IMR-90 (cell line): ENCODE measurements at regions not wholly inside any gene's neighbourhood (a gene's known extent, or its start where the extent isn't known, plus 50 kb on each side); places are given as distances from the start of the nearest gene placed in this dataset.

Experiments used
- ATAC-seq: fragments of 200-7000 bp; cut with Tn5 transposase; 2 replicates; pipeline ENCODE4 v1.9.1; 2020; ENCODE audit warnings: low read depth, mild to moderate bottlenecking, moderate library complexity
- BruUV-seq: library from RNA; stranded (reverse); fragments of 400-500 nt; replicated peaks from 2 replicates; lab custom pipeline; 2021; lab: Mats Ljungman, UMichigan
- CTCF ChIA-PET: fragments of 300-600 bp; formaldehyde crosslinking; extraction: SDS; loops from one replicate; lab custom pipeline; 2021; ENCODE audit warnings: antibody characterized with exemption; lab: Yijun Ruan, JAX
- POLR2A ChIA-PET: fragments of 300-600 bp; sonication (Branson Sonifier 250); formaldehyde crosslinking; loops from one replicate; lab custom pipeline; 2022; ENCODE audit warnings: antibody characterized with exemption; ENCODE audit not compliant: unreplicated experiment; lab: Charles Lee
- DNase-seq: peaks from one replicate; pipeline ENCODE4 v3.0.0; 2013
- H2AFZ ChIP-seq: replicated peaks from 2 replicates; pipeline ENCODE3; 2013; ENCODE audit warnings: low read length, mild to moderate bottlenecking; ENCODE audit not compliant: poor library complexity
- H2AK5ac ChIP-seq: 2 replicates; pipeline ENCODE4 v1.6.1; 2013; ENCODE audit warnings: low read depth, low read length, inconsistent platforms
- H2AK9ac ChIP-seq: replicated peaks from 2 replicates; pipeline ENCODE3; 2013; ENCODE audit warnings: mild to moderate bottlenecking, low read depth, low read length, moderate library complexity; ENCODE audit not compliant: poor library complexity
- H2BK120ac ChIP-seq: 2 replicates; pipeline ENCODE4 v1.6.1; 2013; ENCODE audit warnings: low read depth, low read length, inconsistent platforms
- H2BK15ac ChIP-seq: 3 replicates; pipeline ENCODE4 v1.6.1; 2013; ENCODE audit warnings: low read depth, low read length, inconsistent platforms
- H2BK20ac ChIP-seq: 2 replicates; pipeline ENCODE4 v1.6.1; 2013; ENCODE audit warnings: low read depth, mild to moderate bottlenecking, inconsistent platforms, low read length, moderate library complexity
- H2BK5ac ChIP-seq: 2 replicates; pipeline ENCODE4 v1.6.1; 2013; ENCODE audit warnings: mild to moderate bottlenecking, low read depth, low read length, inconsistent platforms; ENCODE audit not compliant: poor library complexity, severe bottlenecking
- H3K14ac ChIP-seq: replicated peaks from 2 replicates; pipeline ENCODE4 v1.6.1; 2013; ENCODE audit warnings: low read depth, low read length, inconsistent platforms
- H3K18ac ChIP-seq: 2 replicates; pipeline ENCODE4 v1.6.1; 2013; ENCODE audit warnings: low read depth, low read length, control low read depth
- H3K23ac ChIP-seq: 2 replicates; pipeline ENCODE4 v1.6.1; 2013; ENCODE audit warnings: low read depth, low read length, inconsistent platforms
- H3K27ac ChIP-seq: 2 replicates; pipeline ENCODE4 v1.5.1; 2013; ENCODE audit warnings: mild to moderate bottlenecking, control low read depth, low read length; ENCODE audit not compliant: insufficient read depth
- H3K27me3 ChIP-seq: 2 replicates; pipeline ENCODE4 v1.6.1; 2013; ENCODE audit warnings: low read length; ENCODE audit not compliant: control insufficient read depth, insufficient read depth
- H3K36me3 ChIP-seq: 2 replicates; pipeline ENCODE4 v1.6.1; 2013; ENCODE audit warnings: low read length, mixed read lengths; ENCODE audit not compliant: control insufficient read depth, insufficient read depth
- H3K4ac ChIP-seq: 2 replicates; pipeline ENCODE4 v1.6.1; 2013; ENCODE audit warnings: low read depth, low read length, inconsistent platforms
- H3K4me1 ChIP-seq: 2 replicates; pipeline ENCODE4 v1.6.1; 2013; ENCODE audit warnings: low read length, mixed read lengths; ENCODE audit not compliant: control insufficient read depth, insufficient read depth
- H3K4me2 ChIP-seq: 2 replicates; pipeline ENCODE4 v1.6.1; 2013; ENCODE audit warnings: low read depth, mild to moderate bottlenecking, control low read depth, low read length, moderate library complexity
- H3K4me3 ChIP-seq: 2 replicates; pipeline ENCODE4 v1.5.1; 2013; ENCODE audit warnings: low read depth, mild to moderate bottlenecking, control low read depth, low read length, moderate library complexity; ENCODE audit not compliant: insufficient read depth
- H3K56ac ChIP-seq: 2 replicates; pipeline ENCODE4 v1.6.1; 2013; ENCODE audit warnings: low read length, inconsistent platforms; ENCODE audit not compliant: insufficient read depth; ENCODE audit errors: extremely low read depth
- H3K79me1 ChIP-seq, 2 experiments: 2 replicates each; pipeline ENCODE4 v1.6.1; 2013; ENCODE audit warnings: low read length in 2 of 2, inconsistent platforms in 1 of 2, low read depth in 1 of 2
- H3K9ac ChIP-seq: 2 replicates; pipeline ENCODE4 v1.6.1; 2013; ENCODE audit warnings: low read depth, low read length, control low read depth
- H3K9me1 ChIP-seq: 2 replicates; pipeline ENCODE4 v1.6.1; 2013; ENCODE audit warnings: low read length, inconsistent platforms; ENCODE audit not compliant: insufficient read depth
- H3K9me3 ChIP-seq: 2 replicates; pipeline ENCODE4 v1.6.1; 2013; ENCODE audit warnings: low read length; ENCODE audit not compliant: control insufficient read depth, insufficient read depth
- H4K20me1 ChIP-seq: 2 replicates; pipeline ENCODE4 v1.6.1; 2013; ENCODE audit warnings: low read length, inconsistent platforms; ENCODE audit not compliant: insufficient read depth
- H4K5ac ChIP-seq: 2 replicates; pipeline ENCODE4 v1.6.1; 2013; ENCODE audit warnings: mild to moderate bottlenecking, low read depth, low read length, control low read depth
- H4K8ac ChIP-seq, 2 experiments: 2 replicates each; pipeline ENCODE4 v1.6.1; 2013; ENCODE audit warnings: low read depth in 2 of 2, low read length in 2 of 2, control low read depth in 1 of 2, inconsistent platforms in 1 of 2
- H4K91ac ChIP-seq: 2 replicates; pipeline ENCODE4 v1.6.1; 2013; ENCODE audit warnings: low read depth, low read length, inconsistent platforms; ENCODE audit not compliant: insufficient read depth
- BHLHE40 ChIP-seq: fragments of 150-350 bp; IDR thresholded peaks from 2 replicates; pipeline ENCODE4 v1.6.1; 2016; ENCODE audit warnings: mild to moderate bottlenecking, low read depth, low read length
- CEBPB ChIP-seq: IDR thresholded peaks from 2 replicates; pipeline ENCODE4 v1.6.1; 2012; ENCODE audit warnings: low read depth, low read length, improper control_type of control experiment
- CHD1 ChIP-seq: IDR thresholded peaks from 2 replicates; pipeline ENCODE4 v1.6.1; 2012; ENCODE audit warnings: low read depth, low read length, improper control_type of control experiment
- FOS ChIP-seq: fragments of 150-350 bp; IDR thresholded peaks from 2 replicates; pipeline ENCODE4 v1.6.1; 2016; ENCODE audit warnings: low read depth, low read length
- MAFK ChIP-seq: IDR thresholded peaks from 2 replicates; pipeline ENCODE4 v1.6.1; 2012; ENCODE audit warnings: low read depth, low read length, improper control_type of control experiment
- MAZ ChIP-seq: IDR thresholded peaks from 2 replicates; pipeline ENCODE4 v1.6.1; 2012; ENCODE audit warnings: low read depth, mild to moderate bottlenecking, low read length, improper control_type of control experiment, moderate library complexity, borderline replicate concordance
- MXI1 ChIP-seq: IDR thresholded peaks from 2 replicates; pipeline ENCODE4 v1.6.1; 2012; ENCODE audit warnings: low read depth, mild to moderate bottlenecking, low read length, moderate library complexity, borderline replicate concordance
- NFE2L2 ChIP-seq: fragments of 150-350 bp; IDR thresholded peaks from 2 replicates; pipeline ENCODE4 v1.6.1; 2016; ENCODE audit warnings: low read depth, mild to moderate bottlenecking, low read length
- POLR2A ChIP-seq: IDR thresholded peaks from 2 replicates; pipeline ENCODE4 v1.6.1; 2012; ENCODE audit warnings: mild to moderate bottlenecking, low read depth, low read length
- RAD21 ChIP-seq: IDR thresholded peaks from 2 replicates; pipeline ENCODE4 v1.6.1; 2012; ENCODE audit warnings: low read length, improper control_type of control experiment
- RCOR1 ChIP-seq: IDR thresholded peaks from 2 replicates; pipeline ENCODE4 v1.6.1; 2012; ENCODE audit warnings: mild to moderate bottlenecking, low read length, improper control_type of control experiment; ENCODE audit not compliant: insufficient replicate concordance
- RFX5 ChIP-seq: IDR thresholded peaks from 2 replicates; pipeline ENCODE4 v1.8.0; 2012; ENCODE audit warnings: low read depth, mild to moderate bottlenecking, low read length, moderate library complexity
- SMC3 ChIP-seq: fragments of 150-350 bp; IDR thresholded peaks from 2 replicates; pipeline ENCODE4 v1.6.1; 2016; ENCODE audit warnings: low read depth, mild to moderate bottlenecking, antibody characterized with exemption, low read length, moderate library complexity
- WGBS, 2 experiments: methylation state at CpG; one replicate each; pipeline versions ENCODE4 v1.1.5 to v1.1.7; 2013; ENCODE audit warnings: missing lambda C conversion rate in 2 of 2; ENCODE audit not compliant: insufficient read length in 1 of 2; ENCODE audit errors: extremely low coverage in 2 of 2; 5-methylcytosine and 5-hydroxymethylcytosine counted together
- dilution Hi-C: fragments of 300-500 bp; cut with HindIII; formaldehyde crosslinking; loops from one replicate; pipeline ENCODE4 v1.14.3; 2018; ENCODE audit warnings: low sequenced_read_pairs; ENCODE audit not compliant: unreplicated experiment
- in situ Hi-C: fragments of 300-500 bp; cut with MboI; formaldehyde crosslinking; loops from 3 replicates; pipeline ENCODE4 v1.14.3; 2019; ENCODE audit warnings: low sequenced_read_pairs, inconsistent platforms, mixed read lengths
- intact Hi-C: fragments of 100-400 bp; cut with micrococcal nuclease; formaldehyde crosslinking; loops from 2 replicates; pipeline ENCODE4 v1.10.0; 2022
- TF ChIP-seq, protein P1 (sequence below): conservative IDR thresholded peaks from 2 replicates; pipeline ENCODE4 v1.5.1; 2012; ENCODE audit warnings: mild to moderate bottlenecking, low read depth, low read length, improper control_type of control experiment
- TF ChIP-seq, protein P2 (sequence below): fragments of 150-350 bp; IDR thresholded peaks from 2 replicates; pipeline ENCODE4 v1.6.1; 2016; ENCODE audit warnings: low read depth, mild to moderate bottlenecking, low read length, moderate library complexity, borderline replicate concordance

DNA sequence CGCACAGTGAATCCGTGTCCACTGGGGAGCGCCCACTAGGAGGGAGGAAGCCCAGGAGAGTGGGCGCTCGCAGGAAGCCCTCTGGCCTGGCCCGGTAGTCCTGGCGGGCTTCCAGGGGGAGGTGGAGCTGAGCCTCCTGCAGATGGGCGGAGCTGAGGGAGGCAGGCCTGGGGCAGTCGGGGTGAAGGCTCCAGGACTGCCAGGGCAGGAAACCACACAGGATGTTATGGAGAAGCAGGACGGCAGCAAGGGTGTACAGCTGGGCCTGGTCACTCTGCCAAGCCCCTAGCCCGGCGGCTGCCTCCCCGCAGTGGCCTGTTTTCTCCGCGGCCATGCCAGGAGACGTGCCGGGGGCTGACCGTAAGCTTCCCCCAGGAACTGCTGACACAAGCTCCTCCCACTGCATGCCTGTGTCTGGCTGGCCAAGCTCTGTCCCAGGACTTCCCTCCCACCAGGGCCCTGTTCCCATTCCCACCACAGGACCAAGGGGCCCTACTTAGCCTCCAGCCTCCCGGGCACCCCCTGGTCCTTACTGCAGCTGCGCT lies 143.4 kb upstream of the C14orf180 start:
- Histone ChIP-seq H3K4me1 (no peaks in the 10 kb centered on the region), H3K56ac (no peak overlapping the region), H2AFZ (peak overlapping the region; percentile 41), H2BK20ac (no peak overlapping the region), H2BK5ac (no peak overlapping the region), H4K8ac (no peak overlapping the region), H4K5ac (no peak overlapping the region), H3K9me1 (no peaks in the 10 kb centered on the region), H3K9me3 (peaks cover 32% of the 10 kb centered on the region), H3K23ac (no peak overlapping the region), H4K91ac (no peak overlapping the region), H3K4me3 (no peak overlapping the region), H3K27me3 (no peaks in the 10 kb centered on the region), H4K20me1 (no peaks in the 10 kb centered on the region), H2BK15ac (no peak overlapping the region), H3K79me1 (no peaks in the 10 kb centered on the region), H2AK9ac (peak overlapping the region; percentile 42), H3K36me3 (no peaks in the 10 kb centered on the region), H3K14ac (no peak overlapping the region), H3K9ac (no peak overlapping the region), H2AK5ac (no peak overlapping the region), H2BK120ac (no peak overlapping the region), H3K27ac (no peak overlapping the region), H3K18ac (no peak overlapping the region), H3K4me2 (no peak overlapping the region), H3K4ac (no peak overlapping the region)
- 16% methylated on average over 14 of the region's 20 CpGs; no CpG with 5 or more reads in 1 of the 2 experiments for WGBS, 2 experiments
- dilution Hi-C loops, result no loop called here
- no peak for DNase-seq
- TF ChIP-seq, protein P1, sequence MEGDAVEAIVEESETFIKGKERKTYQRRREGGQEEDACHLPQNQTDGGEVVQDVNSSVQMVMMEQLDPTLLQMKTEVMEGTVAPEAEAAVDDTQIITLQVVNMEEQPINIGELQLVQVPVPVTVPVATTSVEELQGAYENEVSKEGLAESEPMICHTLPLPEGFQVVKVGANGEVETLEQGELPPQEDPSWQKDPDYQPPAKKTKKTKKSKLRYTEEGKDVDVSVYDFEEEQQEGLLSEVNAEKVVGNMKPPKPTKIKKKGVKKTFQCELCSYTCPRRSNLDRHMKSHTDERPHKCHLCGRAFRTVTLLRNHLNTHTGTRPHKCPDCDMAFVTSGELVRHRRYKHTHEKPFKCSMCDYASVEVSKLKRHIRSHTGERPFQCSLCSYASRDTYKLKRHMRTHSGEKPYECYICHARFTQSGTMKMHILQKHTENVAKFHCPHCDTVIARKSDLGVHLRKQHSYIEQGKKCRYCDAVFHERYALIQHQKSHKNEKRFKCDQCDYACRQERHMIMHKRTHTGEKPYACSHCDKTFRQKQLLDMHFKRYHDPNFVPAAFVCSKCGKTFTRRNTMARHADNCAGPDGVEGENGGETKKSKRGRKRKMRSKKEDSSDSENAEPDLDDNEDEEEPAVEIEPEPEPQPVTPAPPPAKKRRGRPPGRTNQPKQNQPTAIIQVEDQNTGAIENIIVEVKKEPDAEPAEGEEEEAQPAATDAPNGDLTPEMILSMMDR, result no peak
- TF ChIP-seq RCOR1 (no peak), BHLHE40 (no peak), MXI1 (no peak), CHD1 (no peak), MAFK (no peak), NFE2L2 (no peak), MAZ (no peak), POLR2A (no peak), SMC3 (no peak), FOS (no peak), RAD21 (no peak), RFX5 (no peak), CEBPB (no peak)
- TF ChIP-seq, protein P2, sequence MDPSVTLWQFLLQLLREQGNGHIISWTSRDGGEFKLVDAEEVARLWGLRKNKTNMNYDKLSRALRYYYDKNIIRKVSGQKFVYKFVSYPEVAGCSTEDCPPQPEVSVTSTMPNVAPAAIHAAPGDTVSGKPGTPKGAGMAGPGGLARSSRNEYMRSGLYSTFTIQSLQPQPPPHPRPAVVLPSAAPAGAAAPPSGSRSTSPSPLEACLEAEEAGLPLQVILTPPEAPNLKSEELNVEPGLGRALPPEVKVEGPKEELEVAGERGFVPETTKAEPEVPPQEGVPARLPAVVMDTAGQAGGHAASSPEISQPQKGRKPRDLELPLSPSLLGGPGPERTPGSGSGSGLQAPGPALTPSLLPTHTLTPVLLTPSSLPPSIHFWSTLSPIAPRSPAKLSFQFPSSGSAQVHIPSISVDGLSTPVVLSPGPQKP, result no peak
- ChIA-PET POLR2A (no interaction called here), CTCF (no interaction called here)
- intact Hi-C loops, result no loop called here
- no TSS peak for BruUV-seq
- ATAC-seq, result peak; percentile 83
- in situ Hi-C loops, result no loop called here
